Fibroblast of lung (primary cell): ENCODE measurements at regions not wholly inside any gene's neighbourhood (a gene's known extent, or its start where the extent isn't known, plus 50 kb on each side); places are given as distances from the start of the nearest gene placed in this dataset.

Experiments
- DNase-seq, 2 donors: peaks; one replicate each; pipeline versions ENCODE4 v3.0.0 to v3.0.0-alpha.2; 2010; ENCODE audit warnings: low read depth in 2 of 2
- H2AFZ ChIP-seq: 2 replicates; pipeline ENCODE4 v1.5.1; 2012; ENCODE audit warnings: low read length, control low read depth, inconsistent platforms
- H3K27ac ChIP-seq: 2 replicates; pipeline ENCODE4 v1.5.1; 2011; ENCODE audit warnings: low read length, control low read depth; ENCODE audit not compliant: insufficient read depth
- H3K27me3 ChIP-seq: 2 replicates; pipeline ENCODE4 v1.5.1; 2011; ENCODE audit warnings: mild to moderate bottlenecking, low read length; ENCODE audit not compliant: control insufficient read depth, insufficient read depth
- H3K36me3 ChIP-seq: 2 replicates; pipeline ENCODE4 v1.5.1; 2011; ENCODE audit warnings: low read length; ENCODE audit not compliant: control insufficient read depth, insufficient read depth
- H3K4me1 ChIP-seq: 2 replicates; pipeline ENCODE4 v1.5.1; 2011; ENCODE audit warnings: low read length; ENCODE audit not compliant: control insufficient read depth, insufficient read depth; ENCODE audit errors: extremely low read depth
- H3K4me2 ChIP-seq: 2 replicates; pipeline ENCODE4 v1.5.1; 2011; ENCODE audit warnings: low read length, control low read depth; ENCODE audit not compliant: insufficient read depth; ENCODE audit errors: extremely low read depth
- H3K4me3 ChIP-seq, 4 experiments: fragments of 200-600 bp in 1 of 4; sonication (generic) in 1 of 4; replicated peaks in 1 of 4; 2 replicates each; pipeline ENCODE4 v1.5.1; 2011 to 2016; ENCODE audit warnings: low read length in 4 of 4, low read depth in 3 of 4, mild to moderate bottlenecking in 3 of 4, control low read depth in 2 of 4, inconsistent platforms in 1 of 4, mixed read lengths in 1 of 4; ENCODE audit not compliant: insufficient read depth in 1 of 4; ENCODE audit errors: control extremely low read depth in 1 of 4
- H3K79me2 ChIP-seq: 2 replicates; pipeline ENCODE4 v1.5.1; 2012; ENCODE audit warnings: mild to moderate bottlenecking, low read length, inconsistent platforms; ENCODE audit not compliant: control insufficient read depth, insufficient read depth
- H3K9ac ChIP-seq: 2 replicates; pipeline ENCODE4 v1.5.1; 2011; ENCODE audit warnings: mild to moderate bottlenecking, low read length, control low read depth; ENCODE audit not compliant: insufficient read depth
- H3K9me3 ChIP-seq: 2 replicates; pipeline ENCODE4 v1.5.1; 2012; ENCODE audit warnings: low read depth, low read length; ENCODE audit not compliant: control insufficient read depth, insufficient read depth
- H4K20me1 ChIP-seq: 2 replicates; pipeline ENCODE4 v1.5.1; 2011; ENCODE audit warnings: low read length; ENCODE audit not compliant: control insufficient read depth, insufficient read depth; ENCODE audit errors: extremely low read depth
- EZH2 ChIP-seq: IDR thresholded peaks from 2 replicates; pipeline ENCODE4 v1.5.1; 2012; ENCODE audit warnings: low read length, control low read depth, mild to moderate bottlenecking; ENCODE audit errors: missing control alignments
- TF ChIP-seq, protein P1 (sequence below), 2 donors: IDR thresholded peaks in 1 of 2; conservative IDR thresholded peaks in 1 of 2; 1 replicate in 1 of 2; 2 replicates in 1 of 2; pipeline ENCODE4 v1.5.1; 2011 to 2012; ENCODE audit warnings: low read length in 2 of 2, control low read depth in 1 of 2, inconsistent platforms in 1 of 2, low read depth in 1 of 2, mild to moderate bottlenecking in 1 of 2

DNA sequence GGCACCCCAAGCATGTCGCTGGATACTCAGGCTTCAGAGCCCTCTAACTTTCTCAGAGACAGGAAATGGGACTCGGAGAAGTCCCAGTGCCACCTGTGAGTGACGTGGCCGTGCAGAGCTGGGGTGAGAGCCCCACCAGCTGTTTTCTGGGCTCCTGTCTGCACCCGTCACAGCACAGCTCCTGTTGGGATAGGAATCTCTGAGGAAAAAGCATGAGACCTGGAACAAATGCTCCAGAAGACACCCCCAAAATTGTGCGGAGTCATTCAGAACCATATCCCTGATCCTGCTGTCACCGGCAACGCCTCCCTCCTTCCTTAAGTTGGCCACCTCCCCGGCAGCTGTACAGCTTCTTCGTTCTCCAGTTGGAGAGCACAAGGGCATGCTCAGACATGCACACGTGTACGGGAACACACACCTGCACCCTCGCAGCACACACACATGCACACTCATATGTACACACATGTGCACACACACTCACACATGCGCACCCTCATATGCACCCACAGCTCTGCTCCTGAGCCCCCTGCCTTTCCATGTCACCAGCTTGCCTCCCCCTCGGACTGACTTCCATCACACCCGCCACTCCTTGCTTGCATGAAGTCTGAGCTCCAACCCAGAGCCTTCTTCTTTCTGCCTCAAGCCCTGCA lies 1430.0 kb downstream of the BRD1 start:
- H3K79me2 ChIP-seq: no peaks in the 10 kb centered on the region
- H4K20me1 ChIP-seq: no peaks in the 10 kb centered on the region
- H3K9me3 ChIP-seq: no peaks in the 10 kb centered on the region
- H3K27ac ChIP-seq: no peak overlapping the region
- H2AFZ ChIP-seq: no peak overlapping the region
- TF ChIP-seq EZH2: no peak
- TF ChIP-seq, protein P1, sequence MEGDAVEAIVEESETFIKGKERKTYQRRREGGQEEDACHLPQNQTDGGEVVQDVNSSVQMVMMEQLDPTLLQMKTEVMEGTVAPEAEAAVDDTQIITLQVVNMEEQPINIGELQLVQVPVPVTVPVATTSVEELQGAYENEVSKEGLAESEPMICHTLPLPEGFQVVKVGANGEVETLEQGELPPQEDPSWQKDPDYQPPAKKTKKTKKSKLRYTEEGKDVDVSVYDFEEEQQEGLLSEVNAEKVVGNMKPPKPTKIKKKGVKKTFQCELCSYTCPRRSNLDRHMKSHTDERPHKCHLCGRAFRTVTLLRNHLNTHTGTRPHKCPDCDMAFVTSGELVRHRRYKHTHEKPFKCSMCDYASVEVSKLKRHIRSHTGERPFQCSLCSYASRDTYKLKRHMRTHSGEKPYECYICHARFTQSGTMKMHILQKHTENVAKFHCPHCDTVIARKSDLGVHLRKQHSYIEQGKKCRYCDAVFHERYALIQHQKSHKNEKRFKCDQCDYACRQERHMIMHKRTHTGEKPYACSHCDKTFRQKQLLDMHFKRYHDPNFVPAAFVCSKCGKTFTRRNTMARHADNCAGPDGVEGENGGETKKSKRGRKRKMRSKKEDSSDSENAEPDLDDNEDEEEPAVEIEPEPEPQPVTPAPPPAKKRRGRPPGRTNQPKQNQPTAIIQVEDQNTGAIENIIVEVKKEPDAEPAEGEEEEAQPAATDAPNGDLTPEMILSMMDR (conservative IDR thresholded peaks at IDR 0.05 in 1 of 2, IDR thresholded peaks at IDR 0.05 in 1 of 2; ENCODE audit: low read depth in 1 of 2, low read length in 2 of 2): no peak
- H3K4me3 ChIP-seq: no peak overlapping the region
- H3K9ac ChIP-seq: no peak overlapping the region
- no peaks in the 10 kb centered on the region for H3K36me3 ChIP-seq
- no peaks in the 10 kb centered on the region for H3K27me3 ChIP-seq
- H3K4me2 ChIP-seq: no peak overlapping the region
- no peak for DNase-seq
- H3K4me1 ChIP-seq: no peaks in the 10 kb centered on the region

DNA sequence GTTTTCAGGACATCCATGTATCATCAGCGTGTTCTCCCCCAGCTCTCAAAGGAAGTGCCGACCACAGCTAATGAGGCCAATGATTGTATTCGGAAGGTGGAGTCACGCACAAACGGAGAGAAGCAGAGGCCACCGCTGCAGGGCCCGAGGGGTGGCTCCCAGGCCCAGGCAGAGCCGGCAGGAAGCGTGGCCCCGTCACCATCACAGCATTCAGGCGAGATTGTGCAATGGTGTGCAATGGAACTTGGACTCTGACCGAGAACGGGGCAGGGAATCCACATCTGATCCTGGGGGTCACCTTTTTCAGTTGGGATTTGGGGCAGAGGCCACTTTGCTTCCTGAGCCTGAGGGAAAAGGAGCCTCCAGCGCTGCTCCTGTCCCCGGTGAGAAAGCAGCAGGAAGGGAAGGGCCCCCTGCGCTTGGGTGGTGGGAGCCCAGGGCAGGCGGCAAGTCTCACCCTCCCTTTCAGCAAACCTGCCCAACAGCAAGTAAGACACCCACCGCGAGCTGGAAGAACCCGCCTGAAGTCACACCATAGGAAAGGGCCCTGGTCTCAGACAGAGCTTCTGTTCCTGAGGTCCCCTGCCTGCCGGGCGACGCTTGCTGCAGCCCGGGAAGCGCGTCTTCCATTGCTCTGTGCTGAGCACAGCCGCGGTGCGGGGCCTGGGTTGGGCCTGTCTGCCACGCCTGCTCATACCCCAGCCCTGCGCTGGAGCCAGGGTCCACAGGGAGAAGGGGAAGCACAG lies 1430.7 kb downstream of the BRD1 start:
- no peak overlapping the region for H3K4me2 ChIP-seq
- no peaks in the 10 kb centered on the region for H3K4me1 ChIP-seq
- H3K27me3 ChIP-seq: no peaks in the 10 kb centered on the region
- no peak for TF ChIP-seq EZH2
- TF ChIP-seq, protein P1 (conservative IDR thresholded peaks at IDR 0.05 in 1 of 2, IDR thresholded peaks at IDR 0.05 in 1 of 2; ENCODE audit: low read depth in 1 of 2, low read length in 2 of 2): no peak
- no peaks in the 10 kb centered on the region for H3K79me2 ChIP-seq
- H2AFZ ChIP-seq: no peak overlapping the region
- no peak overlapping the region for H3K4me3 ChIP-seq
- H3K27ac ChIP-seq: no peak overlapping the region
- DNase-seq: no peak
- H3K9ac ChIP-seq: no peak overlapping the region
- no peaks in the 10 kb centered on the region for H4K20me1 ChIP-seq
- H3K36me3 ChIP-seq: no peaks in the 10 kb centered on the region
- H3K9me3 ChIP-seq: no peaks in the 10 kb centered on the region

DNA sequence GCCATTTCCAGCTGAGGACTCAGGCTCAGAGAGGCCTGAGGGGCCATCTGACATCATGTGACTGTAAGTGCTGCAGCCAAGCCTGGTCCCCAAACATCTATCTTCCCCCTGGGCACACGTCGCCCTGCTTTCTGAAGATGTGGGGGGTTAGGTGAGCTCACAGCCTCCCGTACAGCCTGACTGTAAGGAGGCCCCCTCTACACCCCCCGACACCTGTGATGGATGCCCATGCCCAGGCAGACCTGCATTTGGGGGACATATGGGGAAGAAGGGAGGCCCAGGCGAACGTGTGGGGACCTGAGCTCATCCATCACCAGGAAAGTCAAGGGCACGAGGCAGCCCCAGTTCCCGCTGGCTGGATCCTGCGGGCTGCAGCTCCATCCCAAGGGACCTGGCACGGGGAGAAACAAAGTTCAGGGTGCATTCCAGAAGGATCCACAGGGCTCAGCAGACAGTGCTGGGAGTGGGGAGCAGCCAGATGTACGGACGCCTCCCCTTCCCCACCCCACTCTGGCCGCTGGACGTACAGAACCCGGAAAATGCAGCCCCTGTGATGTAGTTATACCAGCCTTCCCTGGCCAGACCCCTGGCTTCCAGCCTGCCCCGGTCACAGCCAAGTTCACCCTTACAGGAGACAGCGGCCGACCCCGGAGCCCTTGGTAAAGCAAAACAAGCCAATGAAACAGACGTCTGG lies 1431.4 kb downstream of the BRD1 start:
- Histone ChIP-seq H4K20me1 (no peaks in the 10 kb centered on the region), H3K27me3 (no peaks in the 10 kb centered on the region), H3K9me3 (no peaks in the 10 kb centered on the region), H3K4me3 (no peak overlapping the region), H3K9ac (no peak overlapping the region), H3K36me3 (no peaks in the 10 kb centered on the region), H2AFZ (no peak overlapping the region), H3K79me2 (no peaks in the 10 kb centered on the region), H3K27ac (no peak overlapping the region), H3K4me1 (no peaks in the 10 kb centered on the region), H3K4me2 (no peak overlapping the region)
- no peak for DNase-seq
- TF ChIP-seq EZH2: no peak
- TF ChIP-seq, protein P1 (conservative IDR thresholded peaks at IDR 0.05 in 1 of 2, IDR thresholded peaks at IDR 0.05 in 1 of 2; ENCODE audit: low read depth in 1 of 2, low read length in 2 of 2): no peak
